HUES6 (cell line): ENCODE measurements at regions not wholly inside any gene's neighbourhood (a gene's known extent, or its start where the extent isn't known, plus 50 kb on each side); places are given as distances from the start of the nearest gene placed in this dataset.
A peak's percentile ranks its signal among the peaks of the same experiment; 100 is the strongest.

Experiments used
- H3K27ac ChIP-seq: 2 replicates; pipeline ENCODE4 v1.7.0; 2013; ENCODE audit warnings: low read depth, mild to moderate bottlenecking, low read length, inconsistent platforms
- H3K27me3 ChIP-seq: 2 replicates; pipeline ENCODE4 v1.6.1; 2013; ENCODE audit warnings: low read length; ENCODE audit not compliant: control insufficient read depth, insufficient read depth
- H3K36me3 ChIP-seq: 2 replicates; pipeline ENCODE4 v1.6.1; 2013; ENCODE audit warnings: low read length; ENCODE audit not compliant: control insufficient read depth, insufficient read depth
- H3K4me1 ChIP-seq: 2 replicates; pipeline ENCODE4 v1.6.1; 2013; ENCODE audit warnings: low read length; ENCODE audit not compliant: control insufficient read depth, insufficient read depth
- H3K4me3 ChIP-seq: 2 replicates; pipeline ENCODE4 v1.5.1; 2013; ENCODE audit warnings: low read depth, low read length
- H3K9ac ChIP-seq: one replicate; pipeline ENCODE4 v1.6.1; 2013; ENCODE audit warnings: mild to moderate bottlenecking, low read length
- H3K9me3 ChIP-seq: 2 replicates; pipeline ENCODE4 v1.6.1; 2013; ENCODE audit warnings: low read depth, low read length; ENCODE audit not compliant: control insufficient read depth, insufficient read depth

DNA sequence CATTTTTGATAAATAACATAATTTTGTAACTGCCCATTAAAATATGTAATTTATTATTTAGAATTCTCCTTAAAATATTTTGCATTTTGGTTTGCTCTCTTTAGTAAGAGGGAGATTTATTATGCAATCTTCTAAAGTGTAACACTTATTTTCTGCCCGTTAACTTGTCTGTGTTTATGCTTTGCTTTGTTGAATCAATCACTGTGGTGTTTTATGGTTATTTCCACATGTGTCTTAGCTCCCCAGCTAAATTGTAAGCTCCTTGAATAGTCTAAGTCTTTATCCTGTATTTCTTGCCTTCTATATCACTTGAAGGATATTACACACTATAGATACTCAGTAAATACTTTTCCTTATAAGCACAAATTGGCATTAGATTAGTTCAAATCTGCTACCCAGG, 166.6 kb upstream of the SPRED2 start:
- no peaks in the 10 kb centered on the region for H3K27me3 ChIP-seq
- no peak overlapping the region for H3K4me3 ChIP-seq
- no peaks in the 10 kb centered on the region for H3K9me3 ChIP-seq
- H3K4me1 ChIP-seq = peaks cover 3% of the 10 kb centered on the region; the same call in 1 of the 2 replicates
- H3K27ac ChIP-seq = no peak overlapping the region
- H3K9ac ChIP-seq = no peak overlapping the region
- H3K36me3 ChIP-seq = no peaks in the 10 kb centered on the region

DNA sequence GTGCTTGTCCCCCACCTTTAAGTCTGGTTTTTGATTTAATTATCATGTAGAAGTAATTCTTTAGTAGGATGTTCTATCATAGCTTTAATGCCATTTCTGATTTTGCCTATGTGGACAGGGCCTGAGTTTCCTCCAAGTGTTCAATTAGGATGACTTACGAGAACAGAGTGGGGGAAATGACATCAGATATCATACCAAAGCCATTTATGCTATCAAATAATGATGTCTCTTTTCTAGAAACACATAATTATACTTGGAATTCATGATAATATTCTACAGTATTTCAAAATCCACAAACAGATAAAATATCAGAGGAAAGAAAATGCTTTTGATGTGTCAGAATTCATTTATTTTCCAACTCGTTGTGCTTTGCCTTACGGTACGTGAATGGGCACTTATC, 165.9 kb upstream of the SPRED2 start:
- Histone ChIP-seq H3K4me1 (peaks cover 3% of the 10 kb centered on the region; the same call in 1 of the 2 replicates), H3K27ac (no peak overlapping the region), H3K27me3 (no peaks in the 10 kb centered on the region), H3K9ac (no peak overlapping the region), H3K4me3 (no peak overlapping the region), H3K36me3 (no peaks in the 10 kb centered on the region), H3K9me3 (no peaks in the 10 kb centered on the region)

DNA sequence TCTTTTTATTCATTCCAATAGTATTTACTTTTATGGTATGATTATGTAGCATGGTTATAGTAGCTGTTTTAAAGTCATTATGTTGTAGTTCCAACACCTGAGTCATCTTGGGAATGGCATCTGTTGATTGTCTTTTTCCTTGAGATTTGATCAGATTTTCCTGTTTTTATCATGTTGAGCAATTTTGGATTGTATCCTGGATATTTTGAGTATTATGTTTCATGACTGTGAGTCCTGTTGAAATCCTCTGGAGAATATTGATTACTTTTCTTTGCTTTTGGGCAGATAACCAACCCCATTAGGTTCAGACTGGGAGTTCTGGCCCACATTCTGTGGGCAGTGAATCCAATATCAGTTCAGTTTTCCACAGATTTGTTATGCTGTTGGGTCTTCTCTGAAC, 163.2 kb upstream of the SPRED2 start:
- H3K4me1 ChIP-seq = peaks cover 3% of the 10 kb centered on the region; the same call in 1 of the 2 replicates
- H3K27me3 ChIP-seq = no peaks in the 10 kb centered on the region
- no peak overlapping the region for H3K4me3 ChIP-seq
- H3K9me3 ChIP-seq = no peaks in the 10 kb centered on the region
- H3K36me3 ChIP-seq = no peaks in the 10 kb centered on the region
- no peak overlapping the region for H3K9ac ChIP-seq
- H3K27ac ChIP-seq = no peak overlapping the region

DNA sequence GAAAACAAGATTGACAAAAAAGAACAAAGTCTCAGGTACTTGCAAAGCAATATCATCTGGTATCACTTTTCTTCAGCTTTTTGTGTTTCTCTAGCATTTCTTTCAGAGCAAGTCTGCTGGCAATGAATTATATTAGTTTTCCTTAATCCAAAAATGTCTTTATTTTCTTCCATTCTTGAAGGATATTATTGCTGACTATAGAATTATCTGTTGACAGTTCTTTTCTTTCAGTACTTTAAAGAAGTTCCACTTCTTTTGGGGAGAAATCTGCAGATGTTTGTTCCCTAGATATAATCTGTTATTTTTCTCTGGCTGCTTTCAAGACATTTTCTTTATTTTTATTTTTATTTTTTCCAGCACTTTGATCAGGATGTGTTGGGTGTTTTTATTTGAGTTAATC, 161.8 kb upstream of the SPRED2 start:
- Histone ChIP-seq H3K27me3 (no peaks in the 10 kb centered on the region), H3K4me3 (no peak overlapping the region), H3K4me1 (0 out of 2 replicates have a peak, but pooled peaks cover 4% of the 10 kb centered on the region)

DNA sequence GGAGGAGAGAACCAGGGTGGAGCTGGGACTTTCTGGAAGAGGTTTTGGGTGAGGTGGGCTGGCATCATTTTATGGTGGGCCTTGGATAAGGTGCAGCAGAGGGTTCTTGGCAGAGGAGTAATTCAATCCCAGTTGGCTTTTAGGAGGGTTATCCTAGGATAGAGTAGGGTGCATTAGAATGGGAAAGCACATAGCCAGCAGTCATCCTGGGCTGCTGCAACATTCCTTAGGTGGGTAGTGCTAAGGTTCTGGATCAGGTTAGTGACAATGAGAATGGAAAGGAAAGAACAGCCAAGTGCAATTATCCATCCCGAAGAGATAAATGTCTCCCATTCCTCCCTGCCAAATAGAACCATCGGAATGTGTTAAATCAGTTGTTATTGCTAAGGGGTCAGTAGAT, 157.3 kb upstream of the SPRED2 start:
- Histone ChIP-seq H3K36me3 (no peaks in the 10 kb centered on the region), H3K9me3 (peaks cover 6% of the 10 kb centered on the region; the same call in 1 of the 2 replicates), H3K27ac (no peak overlapping the region), H3K27me3 (no peaks in the 10 kb centered on the region), H3K9ac (no peak overlapping the region), H3K4me1 (0 out of 2 replicates have a peak, but pooled peaks cover 4% of the 10 kb centered on the region), H3K4me3 (no peak overlapping the region)

More for the DNA sequence above, 161.8 kb upstream of the SPRED2 start:
- Histone ChIP-seq H3K9ac (no peak overlapping the region), H3K36me3 (no peaks in the 10 kb centered on the region), H3K27ac (no peak overlapping the region), H3K9me3 (no peaks in the 10 kb centered on the region)

DNA sequence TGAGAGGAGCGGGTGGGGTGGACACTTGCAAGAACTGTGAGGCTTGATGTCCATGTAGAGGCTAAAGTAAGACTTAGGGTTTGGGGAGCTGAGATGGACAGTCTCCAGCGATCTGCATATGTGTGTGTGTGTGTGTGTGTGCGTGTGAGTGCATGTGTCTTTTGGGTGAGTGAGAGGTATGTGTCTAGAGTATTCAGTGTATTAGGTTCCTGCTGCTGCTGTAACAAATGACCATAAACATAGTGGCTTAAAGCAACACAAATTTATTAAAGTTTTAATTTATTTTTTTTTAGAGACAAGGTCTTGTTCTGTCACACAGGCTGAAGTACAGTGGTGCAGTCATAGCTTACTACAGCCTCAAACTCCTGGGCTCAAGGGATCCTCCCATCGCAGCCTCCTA, 155.4 kb upstream of the SPRED2 start:
- H3K36me3 ChIP-seq = no peaks in the 10 kb centered on the region
- peaks cover 6% of the 10 kb centered on the region; the same call in 1 of the 2 replicates for H3K9me3 ChIP-seq
- no peak overlapping the region for H3K27ac ChIP-seq
- H3K4me3 ChIP-seq = no peak overlapping the region
- no peak overlapping the region for H3K9ac ChIP-seq
- H3K4me1 ChIP-seq = 0 out of 2 replicates have a peak, but pooled peaks cover 4% of the 10 kb centered on the region
- H3K27me3 ChIP-seq = no peaks in the 10 kb centered on the region

DNA sequence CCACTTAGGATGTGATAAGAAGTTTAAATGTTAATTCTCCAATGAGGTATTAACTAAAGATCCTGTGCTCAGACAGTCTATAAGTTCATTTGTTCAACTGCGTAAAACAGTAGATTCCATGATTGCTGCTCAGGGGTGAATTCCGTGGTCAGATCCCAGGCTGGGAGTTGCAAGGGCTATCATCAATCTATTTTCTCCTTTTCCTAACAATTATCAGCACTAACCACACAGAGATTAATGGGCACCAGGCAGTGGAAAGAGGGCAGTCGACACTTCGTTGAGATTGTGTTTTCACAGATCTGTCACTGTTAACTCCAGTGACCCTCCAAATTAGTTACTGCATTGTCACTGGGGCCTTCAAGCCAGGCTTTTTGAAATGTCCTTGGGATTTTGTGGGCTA, 154.1 kb upstream of the SPRED2 start:
- Histone ChIP-seq H3K36me3 (no peaks in the 10 kb centered on the region), H3K9me3 (peaks cover 6% of the 10 kb centered on the region; the same call in 1 of the 2 replicates), H3K4me3 (no peak overlapping the region), H3K9ac (no peak overlapping the region), H3K4me1 (0 out of 2 replicates have a peak, but pooled peaks cover 4% of the 10 kb centered on the region), H3K27me3 (no peaks in the 10 kb centered on the region), H3K27ac (no peak overlapping the region)

DNA sequence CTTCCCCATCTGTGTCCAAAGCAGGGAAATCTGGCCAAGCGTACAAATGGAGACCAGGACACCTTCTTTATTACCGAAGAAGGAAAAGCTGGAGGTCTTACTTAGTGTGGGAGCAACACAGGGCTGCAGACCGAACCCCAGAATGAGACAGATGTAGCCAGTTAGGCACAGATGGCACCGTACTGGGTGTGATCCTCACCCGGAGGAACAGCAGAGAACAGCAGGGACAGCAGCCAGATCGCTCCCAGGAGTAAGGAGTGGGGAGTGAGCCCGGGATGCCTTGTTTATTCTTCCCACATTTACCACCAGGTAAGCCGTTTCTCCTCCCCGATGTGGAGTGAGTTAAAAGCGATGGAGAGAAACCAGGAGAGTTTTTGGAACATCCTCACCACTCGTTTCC, 150.7 kb upstream of the SPRED2 start:
- Histone ChIP-seq H3K4me3 (no peak overlapping the region), H3K36me3 (no peaks in the 10 kb centered on the region), H3K9me3 (peaks cover 6% of the 10 kb centered on the region; the same call in 1 of the 2 replicates), H3K27ac (no peak overlapping the region), H3K9ac (no peak overlapping the region), H3K4me1 (peaks cover 14% of the 10 kb centered on the region; the same call in 1 of the 2 replicates), H3K27me3 (no peaks in the 10 kb centered on the region)

DNA sequence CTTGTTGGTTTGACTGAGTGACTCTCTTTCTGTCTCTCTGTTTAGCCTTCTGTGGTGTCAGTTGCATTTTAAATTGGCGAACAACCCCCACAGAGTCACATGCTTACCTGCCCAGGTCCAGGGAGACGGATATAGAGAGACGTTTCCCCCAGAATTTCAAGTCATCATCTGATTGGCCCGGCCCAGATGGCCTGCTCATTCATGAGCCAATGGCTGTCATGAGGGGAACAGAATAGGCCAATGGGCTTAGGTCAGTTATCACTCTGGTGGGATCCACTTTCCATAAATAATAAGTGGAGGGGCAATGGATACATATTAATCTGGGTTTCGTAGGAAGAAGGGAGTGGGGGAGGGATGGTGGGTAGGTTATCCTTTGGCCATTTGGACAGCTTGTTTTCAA, 150.0 kb upstream of the SPRED2 start:
- Histone ChIP-seq H3K9me3 (no peaks in the 10 kb centered on the region; the same call in 1 of the 2 replicates), H3K36me3 (no peaks in the 10 kb centered on the region), H3K27me3 (no peaks in the 10 kb centered on the region)

DNA sequence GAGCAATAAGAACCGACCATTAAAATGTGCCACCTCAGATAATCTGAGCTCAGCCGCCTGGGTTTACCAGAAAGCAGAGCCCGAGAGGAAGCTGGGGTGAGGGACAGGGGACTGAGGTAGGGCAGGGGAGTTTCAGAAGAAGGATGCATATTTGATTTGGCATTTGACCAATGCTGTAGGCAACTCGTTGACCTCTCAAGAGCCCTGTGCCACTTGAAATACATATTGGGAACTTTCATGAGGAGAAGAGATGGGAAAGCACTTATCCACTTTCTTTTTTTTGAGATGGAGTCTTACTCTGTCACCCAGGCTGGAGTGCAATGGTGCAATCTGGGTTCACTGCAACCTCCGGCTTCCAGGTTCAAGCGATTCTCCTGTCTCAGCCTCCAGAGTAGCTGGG, 148.4 kb upstream of the SPRED2 start:
- Histone ChIP-seq H3K4me3 (no peak overlapping the region), H3K4me1 (peaks cover 19% of the 10 kb centered on the region; the same call in 1 of the 2 replicates)

More for the DNA sequence above, 150.0 kb upstream of the SPRED2 start:
- no peak overlapping the region for H3K27ac ChIP-seq
- H3K4me1 ChIP-seq = peaks cover 14% of the 10 kb centered on the region; the same call in 1 of the 2 replicates
- H3K4me3 ChIP-seq = no peak overlapping the region
- no peak overlapping the region for H3K9ac ChIP-seq

DNA sequence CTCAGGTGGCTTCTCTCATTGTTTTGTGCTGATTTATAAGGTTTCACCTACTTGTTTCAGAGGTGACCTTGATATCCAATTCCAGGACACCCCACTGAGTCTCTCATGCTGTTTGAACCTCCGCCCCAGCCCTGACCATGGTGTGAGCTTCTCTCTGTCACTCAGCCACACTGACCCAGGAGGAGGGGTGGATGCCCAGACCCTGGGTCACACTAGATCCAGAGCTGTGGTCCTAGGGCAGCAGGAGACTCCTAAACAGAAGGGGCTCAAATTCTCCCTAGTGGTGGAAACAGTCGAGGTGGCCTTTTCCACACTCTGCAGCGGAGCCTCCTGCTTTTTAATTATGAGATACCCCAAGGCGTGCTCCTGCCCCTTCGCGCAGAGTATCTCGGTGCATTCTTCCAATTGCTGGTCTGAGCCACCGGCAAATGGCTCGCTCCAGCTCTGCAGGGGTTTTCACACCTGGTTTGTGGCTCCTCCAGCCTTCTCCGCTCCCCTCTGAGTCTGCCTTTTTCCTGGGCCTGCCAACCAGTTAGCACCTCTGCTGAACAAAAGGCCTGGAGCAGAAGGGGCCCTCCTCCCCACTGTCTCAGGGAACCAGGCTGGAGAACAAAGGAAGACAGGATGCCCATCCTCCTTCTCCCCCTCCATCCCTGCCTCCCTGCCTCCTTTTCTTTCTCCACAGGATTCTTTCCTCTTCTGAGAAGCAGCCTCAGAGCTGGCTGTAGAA, 147.3 kb upstream of the SPRED2 start:
- H3K4me3 ChIP-seq = peak overlapping the region; percentile 9; the same call in 1 of the 2 replicates
- H3K9me3 ChIP-seq = no peaks in the 10 kb centered on the region
- no peaks in the 10 kb centered on the region for H3K36me3 ChIP-seq
- H3K27me3 ChIP-seq = no peaks in the 10 kb centered on the region
- peaks cover 27% of the 10 kb centered on the region; the same call in 1 of the 2 replicates for H3K4me1 ChIP-seq
- H3K27ac ChIP-seq = peak overlapping the region; percentile 54; the same call in 1 of the 2 replicates
- H3K9ac ChIP-seq = peak overlapping the region; percentile 55

More for the DNA sequence above, 148.4 kb upstream of the SPRED2 start:
- Histone ChIP-seq H3K9me3 (no peaks in the 10 kb centered on the region), H3K9ac (peak overlapping the region; percentile 43), H3K27ac (peak overlapping the region; percentile 75; the same call in 1 of the 2 replicates), H3K36me3 (no peaks in the 10 kb centered on the region), H3K27me3 (no peaks in the 10 kb centered on the region)
